HEK293T (cell line): ENCODE measurements at regions not wholly inside any gene's neighbourhood (a gene's known extent, or its start where the extent isn't known, plus 50 kb on each side); places are given as distances from the start of the nearest gene placed in this dataset.

Experiments used
- ARNT ChIP-seq: fragments of 450-650 bp; IDR thresholded peaks from 2 replicates; pipeline ENCODE4 v1.6.1; 2017; ENCODE audit warnings: mild to moderate bottlenecking
- BHLHE40 ChIP-seq: fragments of 450-650 bp; IDR thresholded peaks from 2 replicates; pipeline ENCODE4 v1.6.1; 2016; ENCODE audit warnings: mild to moderate bottlenecking, moderate library complexity, borderline replicate concordance
- CTBP1 ChIP-seq: fragments of 450-650 bp; IDR thresholded peaks from 2 replicates; pipeline ENCODE4 v1.6.1; 2016; ENCODE audit warnings: borderline replicate concordance
- FOXA1 ChIP-seq: fragments of 450-650 bp; IDR thresholded peaks from 2 replicates; pipeline ENCODE4 v1.6.1; 2016; ENCODE audit warnings: mild to moderate bottlenecking
- FOXK2 ChIP-seq: fragments of 450-650 bp; IDR thresholded peaks from 2 replicates; pipeline ENCODE4 v1.6.1; 2016; ENCODE audit warnings: mild to moderate bottlenecking
- FOXM1 ChIP-seq: fragments of 450-650 bp; IDR thresholded peaks from 2 replicates; pipeline ENCODE4 v1.6.1; 2017; ENCODE audit warnings: mild to moderate bottlenecking, borderline replicate concordance
- L3MBTL2 ChIP-seq: fragments of 450-650 bp; conservative IDR thresholded peaks from 2 replicates; pipeline ENCODE4 v1.6.1; 2016; ENCODE audit warnings: mild to moderate bottlenecking
- LEF1 ChIP-seq: fragments of 450-650 bp; IDR thresholded peaks from 2 replicates; pipeline ENCODE4 v1.6.1; 2017; ENCODE audit warnings: mild to moderate bottlenecking, borderline replicate concordance
- NFRKB ChIP-seq: fragments of 450-650 bp; IDR thresholded peaks from 2 replicates; pipeline ENCODE4 v1.6.1; 2016; ENCODE audit warnings: mild to moderate bottlenecking, moderate library complexity
- SP1 ChIP-seq: fragments of 450-650 bp; IDR thresholded peaks from 2 replicates; pipeline ENCODE4 v1.6.1; 2017
- SUZ12 ChIP-seq: fragments of 450-650 bp; IDR thresholded peaks from 2 replicates; pipeline ENCODE4 v1.6.1; 2016; ENCODE audit warnings: mild to moderate bottlenecking
- ZNF384 ChIP-seq: fragments of 450-650 bp; IDR thresholded peaks from 2 replicates; pipeline ENCODE4 v1.6.1; 2016
- TF ChIP-seq, protein P1 (sequence below): fragments of 450-650 bp; IDR thresholded peaks from 2 replicates; pipeline ENCODE4 v1.6.1; 2016

DNA sequence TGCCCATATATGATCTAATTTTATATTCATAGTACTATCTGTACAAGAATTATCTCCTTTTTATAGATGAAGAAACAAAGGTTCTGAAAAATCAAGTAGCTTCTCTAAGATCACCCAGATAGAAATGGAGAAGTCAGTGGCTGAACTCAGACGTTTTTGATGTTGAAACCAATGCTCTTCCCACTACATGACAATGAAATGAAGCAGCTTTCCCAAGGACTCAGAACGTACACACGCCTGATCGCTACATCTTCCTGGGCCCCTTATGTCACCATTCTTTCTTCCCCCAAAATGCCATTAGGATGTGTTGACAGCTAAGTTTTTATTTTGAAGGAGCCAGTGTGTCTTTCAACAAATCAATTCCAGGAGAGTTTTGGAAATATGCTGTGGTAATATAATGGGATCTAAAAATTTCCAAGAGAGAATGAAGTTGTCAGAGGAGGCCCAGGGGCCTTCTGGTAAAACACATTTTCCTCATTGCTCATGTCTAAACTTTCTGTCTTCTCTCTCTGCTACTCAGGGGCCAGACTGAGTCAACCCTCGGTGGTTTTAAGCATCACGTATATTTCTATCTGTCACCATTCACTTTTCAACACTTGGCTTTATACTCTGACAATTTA lies 98.1 kb upstream of the COL21A1 start:
- no peak for TF ChIP-seq FOXK2
- TF ChIP-seq FOXM1: no peak
- TF ChIP-seq LEF1: no peak
- TF ChIP-seq SP1: no peak
- no peak for TF ChIP-seq SUZ12
- no peak for TF ChIP-seq BHLHE40
- TF ChIP-seq, protein P1, sequence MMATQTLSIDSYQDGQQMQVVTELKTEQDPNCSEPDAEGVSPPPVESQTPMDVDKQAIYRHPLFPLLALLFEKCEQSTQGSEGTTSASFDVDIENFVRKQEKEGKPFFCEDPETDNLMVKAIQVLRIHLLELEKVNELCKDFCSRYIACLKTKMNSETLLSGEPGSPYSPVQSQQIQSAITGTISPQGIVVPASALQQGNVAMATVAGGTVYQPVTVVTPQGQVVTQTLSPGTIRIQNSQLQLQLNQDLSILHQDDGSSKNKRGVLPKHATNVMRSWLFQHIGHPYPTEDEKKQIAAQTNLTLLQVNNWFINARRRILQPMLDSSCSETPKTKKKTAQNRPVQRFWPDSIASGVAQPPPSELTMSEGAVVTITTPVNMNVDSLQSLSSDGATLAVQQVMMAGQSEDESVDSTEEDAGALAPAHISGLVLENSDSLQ: no peak
- TF ChIP-seq FOXA1: no peak
- no peak for TF ChIP-seq ZNF384
- TF ChIP-seq CTBP1: no peak
- no peak for TF ChIP-seq NFRKB
- TF ChIP-seq ARNT: no peak
- no peak for TF ChIP-seq L3MBTL2
